Eye (tissue), 1 donor: ENCODE measurements at regions not wholly inside any gene's neighbourhood (a gene's known extent, or its start where the extent isn't known, plus 50 kb on each side); places are given as distances from the start of the nearest gene placed in this dataset.

Source experiments
- DNase-seq: peaks from one replicate; pipeline ENCODE4 v3.0.0-alpha.2; 2015

DNA sequence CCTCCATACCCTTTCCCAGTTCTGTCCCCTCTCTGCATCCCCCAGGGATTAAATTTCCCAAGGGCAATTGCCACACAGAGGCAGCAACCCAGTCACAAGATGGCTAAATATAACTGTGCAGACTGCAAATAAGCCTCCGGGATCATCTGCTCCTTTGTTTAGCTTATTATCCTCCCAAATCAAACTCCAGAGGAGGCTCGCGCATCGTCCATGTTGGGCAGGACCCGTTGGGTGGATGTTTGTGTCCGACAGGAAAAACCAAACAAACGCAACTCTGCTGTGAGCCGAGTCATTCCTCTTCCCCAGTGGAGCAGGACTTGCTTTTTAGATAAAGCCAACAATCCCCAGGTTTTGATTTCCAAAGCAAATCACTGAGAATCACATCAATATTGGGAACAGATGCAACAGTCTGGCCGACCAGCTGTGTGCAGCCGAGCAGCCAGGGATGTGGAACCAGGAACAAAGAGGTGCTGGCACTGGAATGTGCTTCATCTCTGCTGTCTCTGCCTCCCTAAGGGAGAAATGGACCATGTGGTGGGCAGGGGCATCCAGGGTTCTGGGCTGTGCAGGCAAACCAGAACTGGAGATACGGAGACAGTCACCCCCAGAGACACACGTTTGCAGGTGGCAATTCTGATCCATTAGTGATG is 89.8 kb downstream of the PTTG1 start:
- DNase-seq, result peak; percentile 51
